ENCODE measurements at regions not wholly inside any gene's neighbourhood (a gene's known extent, or its start where the extent isn't known, plus 50 kb on each side); places are given as distances from the start of the nearest gene placed in this dataset.

GRCh38 chr2:8537562-8538155 is 144.2 kb upstream of the ID2 start:
- Mint-ChIP-seq H3K27me3 (ENCODE audit: low read depth) (peaks cover 11% of the 10 kb centered on the region), H3K4me3 (peak overlapping the region in 1 of 3 experiments; percentile 37), H3K27ac (peak overlapping the region; percentile 67 to 92 (median 90)), H3K9me3 (peaks cover 2% of the 10 kb centered on the region), H3K4me1 (peaks cover 66% of the 10 kb centered on the region), H3K36me3 (ENCODE audit: low read depth) (no peaks in the 10 kb centered on the region)
- TF ChIP-seq CTCF (IDR thresholded peaks at IDR 0.05; ENCODE audit: unreplicated experiment in 3 of 3), result no peak

GRCh38 chr2:8538531-8538930 is 143.3 kb upstream of the ID2 start:
- Mint-ChIP-seq H3K27ac (peak overlapping the region; percentile 67 to 92 (median 90)), H3K9me3 (no peaks in the 10 kb centered on the region), H3K36me3 (ENCODE audit: low read depth) (no peaks in the 10 kb centered on the region), H3K4me3 (no peak overlapping the region), H3K4me1 (peaks cover 71% of the 10 kb centered on the region), H3K27me3 (ENCODE audit: low read depth) (peaks cover 11% of the 10 kb centered on the region)
- no peak for TF ChIP-seq CTCF (IDR thresholded peaks at IDR 0.05; ENCODE audit: unreplicated experiment in 3 of 3)

GRCh38 chr2:8538931-8539621 is 142.8 kb upstream of the ID2 start:
- no peaks in the 10 kb centered on the region for H3K9me3 Mint-ChIP-seq
- TF ChIP-seq CTCF (IDR thresholded peaks at IDR 0.05; ENCODE audit: unreplicated experiment in 3 of 3), result no peak
- peak overlapping the region; percentile 67 to 85 (median 77) for H3K27ac Mint-ChIP-seq
- no peaks in the 10 kb centered on the region for H3K36me3 Mint-ChIP-seq (ENCODE audit: low read depth)
- H3K27me3 Mint-ChIP-seq (ENCODE audit: low read depth), result peaks cover 12% of the 10 kb centered on the region
- peaks cover 76% of the 10 kb centered on the region for H3K4me1 Mint-ChIP-seq
- H3K4me3 Mint-ChIP-seq, result no peak overlapping the region

GRCh38 chr2:8539743-8540551 is 141.9 kb upstream of the ID2 start:
- H3K4me3 Mint-ChIP-seq, result no peak overlapping the region
- H3K9me3 Mint-ChIP-seq, result no peaks in the 10 kb centered on the region
- H3K27me3 Mint-ChIP-seq (ENCODE audit: low read depth), result peaks cover 17% of the 10 kb centered on the region
- TF ChIP-seq CTCF (IDR thresholded peaks at IDR 0.05; ENCODE audit: unreplicated experiment in 3 of 3), result peak in 2 of 3 experiments; percentile 14 to 28
- H3K27ac Mint-ChIP-seq, result peak overlapping the region; percentile 77 to 85 (median 85)
- H3K4me1 Mint-ChIP-seq, result peaks cover 78% of the 10 kb centered on the region
- no peaks in the 10 kb centered on the region for H3K36me3 Mint-ChIP-seq (ENCODE audit: low read depth)

- peaks cover 17% of the 10 kb centered on the region for H3K27me3 Mint-ChIP-seq (ENCODE audit: low read depth)
- peak overlapping the region; percentile 77 to 85 (median 85) for H3K27ac Mint-ChIP-seq
- H3K4me3 Mint-ChIP-seq, result no peak overlapping the region
- no peaks in the 10 kb centered on the region for H3K9me3 Mint-ChIP-seq
- no peak for TF ChIP-seq CTCF (IDR thresholded peaks at IDR 0.05; ENCODE audit: unreplicated experiment in 3 of 3)
- H3K4me1 Mint-ChIP-seq, result peaks cover 79% of the 10 kb centered on the region
- H3K36me3 Mint-ChIP-seq (ENCODE audit: low read depth), result no peaks in the 10 kb centered on the region
Observed at GRCh38 chr2:8540552-8541055, 141.3 kb upstream of the ID2 start.

All from nephron (organoid).